Parathyroid adenoma (tissue), 2 donors: ENCODE measurements at regions not wholly inside any gene's neighbourhood (a gene's known extent, or its start where the extent isn't known, plus 50 kb on each side); places are given as distances from the start of the nearest gene placed in this dataset.

Experiments
- H2AFZ ChIP-seq: fragments of 300-600 bp; sonication (generic); one replicate; pipeline ENCODE4 v1.7.0; 2017; ENCODE audit warnings: antibody characterized with exemption, mild to moderate bottlenecking
- H3K27ac ChIP-seq: fragments of 300-600 bp; sonication (generic); one replicate; pipeline ENCODE4 v1.7.0; 2017
- H3K27me3 ChIP-seq: fragments of 300-600 bp; sonication (generic); one replicate; pipeline ENCODE4 v1.7.0; 2017; ENCODE audit warnings: low read length; ENCODE audit not compliant: control insufficient read depth, insufficient read depth
- H3K36me3 ChIP-seq: fragments of 300-600 bp; sonication (generic); one replicate; pipeline ENCODE4 v1.7.0; 2017; ENCODE audit warnings: low read length; ENCODE audit not compliant: control insufficient read depth, insufficient read depth
- H3K4me1 ChIP-seq: fragments of 300-600 bp; sonication (generic); one replicate; pipeline ENCODE4 v1.7.0; 2017; ENCODE audit warnings: control low read depth
- H3K4me2 ChIP-seq: fragments of 300-600 bp; sonication (generic); one replicate; pipeline ENCODE4 v1.7.0; 2017; ENCODE audit warnings: low read length
- H3K4me3 ChIP-seq: fragments of 300-600 bp; sonication (generic); one replicate; pipeline ENCODE4 v1.7.0; 2017; ENCODE audit warnings: low read depth, low read length
- H3K79me2 ChIP-seq: fragments of 300-600 bp; sonication (generic); one replicate; pipeline ENCODE4 v1.7.0; 2017; ENCODE audit warnings: control low read depth
- H3K9ac ChIP-seq: fragments of 300-600 bp; sonication (generic); one replicate; pipeline ENCODE4 v1.7.0; 2017; ENCODE audit warnings: mild to moderate bottlenecking
- H3K9me3 ChIP-seq: fragments of 300-600 bp; sonication (generic); one replicate; pipeline ENCODE4 v1.7.0; 2017; ENCODE audit warnings: low read length; ENCODE audit not compliant: control insufficient read depth
- TF ChIP-seq, protein P1 (sequence below): fragments of 300-600 bp; sonication (generic); IDR thresholded peaks from one replicate; pipeline ENCODE4 v1.7.0; 2017; ENCODE audit warnings: antibody characterized with exemption, mild to moderate bottlenecking
- donor health status: primary hyperparathyroidism.

DNA sequence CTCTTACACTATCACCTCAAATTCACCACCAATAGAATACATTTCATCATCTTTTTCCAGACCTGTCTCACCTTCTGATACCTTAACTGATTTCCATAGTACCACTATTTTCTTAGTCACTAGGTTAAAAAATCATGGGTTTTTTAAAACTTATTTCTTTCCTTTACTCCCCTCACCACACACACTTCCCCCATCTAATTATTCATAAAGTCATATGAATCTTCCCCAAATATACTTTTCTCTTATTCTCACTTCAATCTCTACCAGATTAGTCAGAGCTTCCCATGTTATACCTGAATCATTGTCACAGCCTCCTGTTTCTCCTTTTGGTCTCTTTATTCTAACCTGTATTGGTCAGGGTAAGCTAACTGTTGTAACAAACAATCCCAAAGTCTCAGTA, 696.3 kb downstream of the BCL11A start:
- Histone ChIP-seq H3K27me3 (no peaks in the 10 kb centered on the region), H3K79me2 (no peaks in the 10 kb centered on the region), H2AFZ (no peak overlapping the region), H3K4me3 (no peak overlapping the region), H3K4me1 (no peaks in the 10 kb centered on the region), H3K9ac (no peak overlapping the region), H3K9me3 (no peaks in the 10 kb centered on the region), H3K4me2 (no peak overlapping the region), H3K27ac (no peak overlapping the region), H3K36me3 (no peaks in the 10 kb centered on the region)
- TF ChIP-seq, protein P1, sequence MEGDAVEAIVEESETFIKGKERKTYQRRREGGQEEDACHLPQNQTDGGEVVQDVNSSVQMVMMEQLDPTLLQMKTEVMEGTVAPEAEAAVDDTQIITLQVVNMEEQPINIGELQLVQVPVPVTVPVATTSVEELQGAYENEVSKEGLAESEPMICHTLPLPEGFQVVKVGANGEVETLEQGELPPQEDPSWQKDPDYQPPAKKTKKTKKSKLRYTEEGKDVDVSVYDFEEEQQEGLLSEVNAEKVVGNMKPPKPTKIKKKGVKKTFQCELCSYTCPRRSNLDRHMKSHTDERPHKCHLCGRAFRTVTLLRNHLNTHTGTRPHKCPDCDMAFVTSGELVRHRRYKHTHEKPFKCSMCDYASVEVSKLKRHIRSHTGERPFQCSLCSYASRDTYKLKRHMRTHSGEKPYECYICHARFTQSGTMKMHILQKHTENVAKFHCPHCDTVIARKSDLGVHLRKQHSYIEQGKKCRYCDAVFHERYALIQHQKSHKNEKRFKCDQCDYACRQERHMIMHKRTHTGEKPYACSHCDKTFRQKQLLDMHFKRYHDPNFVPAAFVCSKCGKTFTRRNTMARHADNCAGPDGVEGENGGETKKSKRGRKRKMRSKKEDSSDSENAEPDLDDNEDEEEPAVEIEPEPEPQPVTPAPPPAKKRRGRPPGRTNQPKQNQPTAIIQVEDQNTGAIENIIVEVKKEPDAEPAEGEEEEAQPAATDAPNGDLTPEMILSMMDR: no peak

DNA sequence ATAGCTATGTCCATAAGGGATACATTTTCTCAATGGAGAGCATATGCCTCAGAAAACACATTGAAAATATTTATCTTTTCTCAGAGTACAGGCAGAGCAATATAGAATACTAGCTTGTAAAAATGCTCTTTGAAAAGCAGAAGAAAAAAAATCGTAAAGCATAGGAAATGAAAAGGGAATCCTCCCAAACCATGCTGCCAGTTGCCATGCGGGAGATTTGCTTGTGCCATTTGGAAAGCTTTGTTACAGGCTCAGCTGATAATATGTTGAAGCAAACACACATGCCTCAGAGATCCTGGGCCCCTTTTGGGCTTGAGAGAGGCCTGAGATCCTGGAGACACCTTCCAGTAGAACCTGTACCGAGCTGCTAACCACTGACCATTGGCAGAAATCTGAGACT, 697.1 kb downstream of the BCL11A start:
- Histone ChIP-seq H3K9me3 (no peaks in the 10 kb centered on the region), H3K4me3 (no peak overlapping the region), H3K27ac (no peak overlapping the region), H3K4me2 (no peak overlapping the region), H2AFZ (no peak overlapping the region), H3K27me3 (no peaks in the 10 kb centered on the region), H3K9ac (no peak overlapping the region), H3K79me2 (no peaks in the 10 kb centered on the region), H3K4me1 (no peaks in the 10 kb centered on the region), H3K36me3 (no peaks in the 10 kb centered on the region)
- TF ChIP-seq, protein P1: no peak

DNA sequence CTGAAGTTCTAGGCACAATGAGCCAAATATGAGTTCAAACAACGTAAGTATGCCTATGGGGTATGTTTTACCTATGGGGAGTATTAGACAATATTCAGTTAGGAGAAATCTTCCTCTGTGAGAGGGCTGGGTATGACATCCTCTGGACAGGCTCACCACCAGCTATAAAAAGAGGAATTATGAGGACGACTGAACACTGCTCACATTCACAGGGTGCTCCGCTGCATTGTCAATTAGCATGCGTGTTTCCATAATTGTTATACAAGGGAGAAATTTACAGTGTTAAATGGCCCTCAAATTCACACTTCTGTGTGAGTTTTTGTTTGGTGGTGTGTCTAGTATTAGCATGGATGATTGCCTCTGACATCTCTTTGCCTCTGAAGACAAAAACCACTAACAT, 700.4 kb downstream of the BCL11A start:
- no peaks in the 10 kb centered on the region for H3K9me3 ChIP-seq
- H2AFZ ChIP-seq: no peak overlapping the region
- no peaks in the 10 kb centered on the region for H3K27me3 ChIP-seq

DNA sequence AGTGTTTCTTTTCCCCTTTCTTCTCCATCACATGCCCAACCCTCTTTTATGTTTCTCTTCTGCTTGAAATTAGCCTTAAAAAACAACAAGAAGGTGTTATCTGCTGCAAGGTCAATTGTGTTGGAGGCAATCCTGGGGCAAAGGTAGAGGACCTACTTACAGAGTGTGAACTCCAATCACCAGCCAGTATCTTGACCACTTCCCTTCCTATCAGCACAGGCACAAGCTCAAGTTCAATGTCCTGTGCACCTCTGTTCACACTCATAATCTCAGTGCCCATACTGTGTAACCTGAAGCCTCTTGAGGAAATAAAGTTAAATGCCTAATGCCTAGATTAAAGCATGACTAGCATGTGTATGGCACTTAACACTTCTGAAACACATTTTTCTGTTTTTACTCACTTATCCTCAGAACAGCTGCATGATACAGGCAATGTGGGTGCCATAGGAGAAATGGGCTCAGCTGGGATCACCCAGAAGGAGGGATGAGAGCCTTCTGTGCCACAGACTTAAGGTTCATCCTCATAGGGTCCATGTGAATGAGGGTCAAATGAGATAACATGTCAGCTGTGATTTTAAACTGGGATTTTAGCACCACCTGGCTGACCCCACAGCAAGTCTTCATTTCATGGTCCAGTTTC, 701.5 kb downstream of the BCL11A start:
- TF ChIP-seq, protein P1: no peak
- H3K27ac ChIP-seq: no peak overlapping the region
- no peaks in the 10 kb centered on the region for H3K4me1 ChIP-seq
- H3K79me2 ChIP-seq: no peaks in the 10 kb centered on the region
- H3K9me3 ChIP-seq: no peaks in the 10 kb centered on the region
- H3K36me3 ChIP-seq: no peaks in the 10 kb centered on the region
- no peaks in the 10 kb centered on the region for H3K27me3 ChIP-seq
- H3K9ac ChIP-seq: no peak overlapping the region
- H3K4me3 ChIP-seq: no peak overlapping the region
- no peak overlapping the region for H3K4me2 ChIP-seq
- no peak overlapping the region for H2AFZ ChIP-seq

More for the DNA sequence above, 700.4 kb downstream of the BCL11A start:
- no peak overlapping the region for H3K27ac ChIP-seq
- H3K36me3 ChIP-seq: no peaks in the 10 kb centered on the region
- no peak overlapping the region for H3K9ac ChIP-seq
- H3K79me2 ChIP-seq: no peaks in the 10 kb centered on the region
- H3K4me1 ChIP-seq: no peaks in the 10 kb centered on the region
- H3K4me2 ChIP-seq: no peak overlapping the region
- no peak overlapping the region for H3K4me3 ChIP-seq
- TF ChIP-seq, protein P1: no peak

DNA sequence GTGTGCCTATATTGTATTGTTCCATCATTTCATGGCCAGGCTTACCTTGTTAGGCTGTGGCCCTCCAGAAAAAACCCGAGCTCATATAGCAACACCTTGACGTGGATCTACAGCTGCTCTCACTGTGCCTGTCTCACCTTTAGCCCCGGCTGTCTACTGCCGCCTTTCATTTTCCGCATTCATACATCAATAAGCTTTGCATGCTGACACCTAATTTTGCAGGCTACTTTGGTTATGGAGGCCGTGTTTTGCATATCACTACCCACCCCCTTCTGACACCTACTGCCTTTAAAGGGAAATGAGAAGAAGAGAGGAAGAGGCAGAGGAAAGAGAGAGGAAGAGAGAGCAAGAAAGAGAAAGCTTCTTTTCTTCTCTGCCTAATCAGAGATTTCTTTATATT, 702.9 kb downstream of the BCL11A start:
- Histone ChIP-seq H3K9me3 (no peaks in the 10 kb centered on the region), H3K36me3 (no peaks in the 10 kb centered on the region), H3K27ac (no peak overlapping the region), H3K27me3 (no peaks in the 10 kb centered on the region), H2AFZ (no peak overlapping the region), H3K4me1 (no peaks in the 10 kb centered on the region), H3K4me3 (no peak overlapping the region), H3K4me2 (no peak overlapping the region), H3K79me2 (no peaks in the 10 kb centered on the region), H3K9ac (no peak overlapping the region)
- TF ChIP-seq, protein P1: no peak
